K562 (cell line): ENCODE measurements at regions not wholly inside any gene's neighbourhood (a gene's known extent, or its start where the extent isn't known, plus 50 kb on each side); places are given as distances from the start of the nearest gene placed in this dataset.

Source experiments
- ATAC-seq: fragments of 200-7000 bp; cut with Tn5 transposase; 3 replicates; pipeline ENCODE4 v1.9.1; 2020; ENCODE audit warnings: moderate library complexity
- BruUV-seq: library from RNA; stranded (reverse); fragments of 400-500 nt; replicated peaks from 2 replicates; lab custom pipeline; 2021; lab: Mats Ljungman, UMichigan
- CTCF ChIA-PET: fragments of 300-600 bp; formaldehyde crosslinking; extraction: SDS; loops from one replicate; lab custom pipeline; 2021; ENCODE audit warnings: low intra/inter-chr PET ratio; lab: Yijun Ruan, JAX
- POLR2A ChIA-PET: fragments of 300-600, 350-650 bp; sonication (Branson Sonifier 250); formaldehyde crosslinking; extraction: SDS; loops from one replicate; lab custom pipeline; 2021; ENCODE audit warnings: antibody characterized with exemption, inconsistent platforms; lab: Yijun Ruan, JAX
- DNase-seq, 4 experiments: peaks; one replicate each; pipeline versions ENCODE4 v3.0.0 to v3.0.0-alpha.2; 2011 to 2018; ENCODE audit warnings: low spot score in 3 of 4, mixed read lengths in 3 of 4; ENCODE audit errors: extremely low read depth in 1 of 4
- FAIRE-seq: peaks from 2 replicates; lab custom pipeline; 2011; peaks lifted over from hg19 to GRCh38; lab: Jason Lieb, UNC
- H2AFZ ChIP-seq: 2 replicates; pipeline ENCODE4 v1.6.0; 2011; ENCODE audit warnings: low read depth, low read length, control low read depth, inconsistent platforms
- H3K27ac ChIP-seq: fragments of 200-600 bp; 3 replicates; pipeline ENCODE4 v1.8.0; 2011; ENCODE audit warnings: low read depth, mild to moderate bottlenecking, control low read depth, inconsistent platforms, low read length, moderate library complexity, mixed read lengths; ENCODE audit errors: extremely low read depth
- H3K27me3 ChIP-seq, 2 experiments: fragments of 300-600 bp in 1 of 2; 2 replicates in 1 of 2; 3 replicates in 1 of 2; pipeline versions ENCODE4 v1.6.0 to v1.8.0; 2011; ENCODE audit warnings: inconsistent platforms in 2 of 2, low read length in 2 of 2, mild to moderate bottlenecking in 1 of 2, mixed read lengths in 1 of 2, moderate library complexity in 1 of 2; ENCODE audit not compliant: control insufficient read depth in 2 of 2, insufficient read depth in 2 of 2
- H3K36me3 ChIP-seq: fragments of 300-600 bp; 3 replicates; pipeline ENCODE4 v1.8.0; 2011; ENCODE audit warnings: mild to moderate bottlenecking, low read length, inconsistent platforms; ENCODE audit not compliant: control insufficient read depth, insufficient read depth
- H3K4me1 ChIP-seq, 2 experiments: fragments of 200-600 bp in 1 of 2; replicated peaks in 1 of 2; 2 replicates in 1 of 2; 3 replicates in 1 of 2; pipeline versions ENCODE4 v1.5.1 to v1.8.0; 2011; ENCODE audit warnings: inconsistent platforms in 2 of 2, low read length in 2 of 2, mild to moderate bottlenecking in 1 of 2, mixed read lengths in 1 of 2, moderate library complexity in 1 of 2; ENCODE audit not compliant: control insufficient read depth in 2 of 2, insufficient read depth in 2 of 2
- H3K4me2 ChIP-seq: 2 replicates; pipeline ENCODE4 v1.6.1; 2011; ENCODE audit warnings: low read length, control low read depth, inconsistent platforms, mixed read lengths; ENCODE audit not compliant: insufficient read depth
- H3K4me3 ChIP-seq: fragments of 200-600 bp; sonication (generic), shearing (Covaris generic); 2 replicates; pipeline ENCODE4 v1.5.1; 2016; ENCODE audit warnings: control low read depth, inconsistent platforms
- H3K79me2 ChIP-seq: fragments of 200-600 bp; 3 replicates; pipeline ENCODE4 v1.8.0; 2011; ENCODE audit warnings: low read length, inconsistent platforms; ENCODE audit not compliant: control insufficient read depth, insufficient read depth
- H3K9ac ChIP-seq, 2 experiments: 2 replicates each; pipeline versions ENCODE4 v1.6.0 to v1.6.1; 2011; ENCODE audit warnings: low read depth in 2 of 2, low read length in 2 of 2, control low read depth in 1 of 2, inconsistent platforms in 1 of 2, mild to moderate bottlenecking in 1 of 2, mixed read lengths in 1 of 2; ENCODE audit not compliant: insufficient read depth in 1 of 2
- H3K9me1 ChIP-seq: one replicate; pipeline ENCODE4 v1.6.0; 2011; ENCODE audit warnings: inconsistent platforms, mild to moderate bottlenecking, low read length, moderate library complexity; ENCODE audit not compliant: control insufficient read depth, insufficient read depth
- H3K9me3 ChIP-seq: replicated peaks from 2 replicates; pipeline ENCODE4 v1.5.1; 2011; ENCODE audit warnings: low read depth, low read length, inconsistent platforms; ENCODE audit not compliant: control insufficient read depth, insufficient read depth
- H4K20me1 ChIP-seq: replicated peaks from 2 replicates; pipeline ENCODE4 v1.6.1; 2011; ENCODE audit warnings: low read length, inconsistent platforms, mixed read lengths; ENCODE audit not compliant: control insufficient read depth, insufficient read depth
- CBX2 ChIP-seq: fragments of 200-600 bp; sonication (generic); IDR thresholded peaks from one replicate; pipeline ENCODE4 v1.6.1; 2012; ENCODE audit warnings: mild to moderate bottlenecking, low read length, inconsistent platforms; ENCODE audit not compliant: insufficient read depth, poor library complexity, severe bottlenecking
- ELF4 ChIP-seq: fragments of 450-650 bp; formaldehyde crosslinking; IDR thresholded peaks from 2 replicates; pipeline ENCODE4 v1.4.0; 2022; ENCODE audit warnings: missing genetic modification characterization
- FOXJ3 ChIP-seq: sonication (generic); formaldehyde crosslinking; IDR thresholded peaks from 2 replicates; pipeline ENCODE4 v1.4.0; 2020; ENCODE audit warnings: mild to moderate bottlenecking, missing genetic modification reagents
- HNRNPK ChIP-seq: fragments of 200-400 bp; formaldehyde crosslinking; IDR thresholded peaks from one replicate; pipeline ENCODE4 v1.6.1; 2018; ENCODE audit warnings: mild to moderate bottlenecking, low read depth, low read length; ENCODE audit not compliant: poor library complexity, severe bottlenecking
- MYBL2 ChIP-seq, 2 experiments: fragments of 450-650 bp in 1 of 2; sonication (generic) in 1 of 2; formaldehyde crosslinking in 1 of 2; IDR thresholded peaks; 2 replicates each; pipeline versions ENCODE4 v1.6.1 to v1.8.1; 2017 to 2022; ENCODE audit warnings: borderline replicate concordance in 1 of 2, inconsistent platforms in 1 of 2, low read depth in 1 of 2, mild to moderate bottlenecking in 1 of 2, missing genetic modification reagents in 1 of 2, moderate library complexity in 1 of 2
- NELFE ChIP-seq: IDR thresholded peaks from 2 replicates; pipeline ENCODE4 v1.6.1; 2011; ENCODE audit warnings: mild to moderate bottlenecking; ENCODE audit not compliant: insufficient read depth, insufficient read length
- PHB ChIP-seq: fragments of 250-450 bp; sonication (Bioruptor Pico); IDR thresholded peaks from 2 replicates; pipeline ENCODE4 v1.5.0; 2021
- PHTF2 ChIP-seq: fragments of 250-450 bp; sonication (Bioruptor Pico); IDR thresholded peaks from 2 replicates; pipeline ENCODE4 v1.5.0; 2021; ENCODE audit warnings: mild to moderate bottlenecking
- TAL1 ChIP-seq: fragments of 450-650 bp; IDR thresholded peaks from 2 replicates; pipeline ENCODE4 v1.6.1; 2016; ENCODE audit warnings: mild to moderate bottlenecking
- ZNF583 ChIP-seq: fragments of 250-450 bp; sonication (Bioruptor Pico); IDR thresholded peaks from 2 replicates; pipeline ENCODE4 v1.4.0; 2020
- WGBS: fragments of 100-300 bp; shearing (Covaris generic); methylation state at CpG from one replicate; pipeline ENCODE4 v1.1.6; 2016; ENCODE audit warnings: low coverage, mixed read lengths; ENCODE audit not compliant: insufficient coverage; ENCODE audit errors: missing lambda C conversion rate; 5-methylcytosine and 5-hydroxymethylcytosine counted together
- in situ Hi-C: fragments of 300-500 bp; cut with MboI; formaldehyde crosslinking; loops from 4 replicates; pipeline ENCODE4 v1.15.0; 2018; ENCODE audit warnings: inconsistent platforms, mixed read lengths
- intact Hi-C: fragments of 100-400 bp; cut with micrococcal nuclease; formaldehyde crosslinking; loops from 2 replicates; pipeline ENCODE4 v1.14.2; 2022

GRCh38 chr17:55964191-55964590 is 189.1 kb upstream of the ANKFN1 start:
- Histone ChIP-seq H3K79me2 (no peaks in the 10 kb centered on the region), H3K27me3 (no peaks in the 10 kb centered on the region), H3K36me3 (no peaks in the 10 kb centered on the region), H3K27ac (no peak overlapping the region), H3K4me2 (no peak overlapping the region), H3K9me1 (no peaks in the 10 kb centered on the region), H2AFZ (no peak overlapping the region), H3K4me1 (no peaks in the 10 kb centered on the region), H4K20me1 (no peaks in the 10 kb centered on the region), H3K9me3 (no peaks in the 10 kb centered on the region), H3K4me3 (no peak overlapping the region), H3K9ac (no peak overlapping the region)
- FAIRE-seq (no peak), ATAC-seq (no peak), DNase-seq (no peak)
- no peak for TF ChIP-seq ZNF583 (CRISPR knock-in tag)
- TF ChIP-seq CBX2 = no peak
- no peak for TF ChIP-seq PHB (CRISPR knock-in tag)
- no peak for TF ChIP-seq HNRNPK
- no peak for TF ChIP-seq MYBL2 (IDR thresholded peaks at IDR 0.05; ENCODE audit: low read depth)
- no peak for TF ChIP-seq MYBL2 (CRISPR knock-in tag; IDR thresholded peaks at IDR 0.05; ENCODE audit: borderline replicate concordance)
- no peak for TF ChIP-seq PHTF2 (CRISPR knock-in tag)
- no peak for TF ChIP-seq ELF4 (CRISPR knock-in tag)
- TF ChIP-seq TAL1 = no peak
- no peak for TF ChIP-seq NELFE
- no peak for TF ChIP-seq FOXJ3
- CTCF ChIA-PET = no interaction called here
- BruUV-seq = no TSS peak
- intact Hi-C loops = loop anchor here (10.0 kb wide), 1 partner anchor 439 kb away; no protein-coding TSS in a partner anchor
- in situ Hi-C loops = no loop called here
- POLR2A ChIA-PET = interaction anchor here (0.7 kb wide), 1 partner anchor 871 kb away, joined by 4 read pairs; no protein-coding TSS in a partner anchor
- WGBS = 0% methylated on average over 5 of the region's 5 CpGs
